Right renal cortex interstitium (tissue), 3 donors: ENCODE measurements at regions not wholly inside any gene's neighbourhood (a gene's known extent, or its start where the extent isn't known, plus 50 kb on each side); places are given as distances from the start of the nearest gene placed in this dataset.

ENCODE experiments used
- DNase-seq, 3 donors: peaks; one replicate each; pipeline ENCODE4 v3.0.0-alpha.2; 2013; ENCODE audit warnings: low read depth in 3 of 3, low spot score in 2 of 3

GRCh38 chr2:221134718-221135117 lies 437.4 kb downstream of the EPHA4 start:
- DNase-seq, result no peak

- no peak for DNase-seq
These were observed 436.4 kb downstream of the EPHA4 start for GRCh38 chr2:221135699-221136098.

GRCh38 chr2:221137385-221137784 lies 434.7 kb downstream of the EPHA4 start:
- DNase-seq, result no peak

- no peak for DNase-seq
These were observed 429.8 kb downstream of the EPHA4 start for GRCh38 chr2:221142341-221142740.

- no peak for DNase-seq
These were observed 428.9 kb downstream of the EPHA4 start for GRCh38 chr2:221143231-221143630.

- DNase-seq, result no peak
These were observed 427.2 kb downstream of the EPHA4 start for GRCh38 chr2:221144909-221145308.

- DNase-seq, result no peak
These were observed 426.7 kb downstream of the EPHA4 start for GRCh38 chr2:221145396-221145795.

- no peak for DNase-seq
These were observed 418.9 kb downstream of the EPHA4 start for GRCh38 chr2:221153226-221153625.

- DNase-seq, result no peak
These were observed 417.9 kb downstream of the EPHA4 start for GRCh38 chr2:221154176-221154575.

GRCh38 chr2:221156062-221156734 lies 415.9 kb downstream of the EPHA4 start:
- no peak for DNase-seq

- DNase-seq, result no peak
These were observed 410.9 kb downstream of the EPHA4 start for GRCh38 chr2:221161186-221161585.

- no peak for DNase-seq
These were observed 405.8 kb downstream of the EPHA4 start for GRCh38 chr2:221166292-221166691.

GRCh38 chr2:221167561-221167960 lies 404.5 kb downstream of the EPHA4 start:
- DNase-seq, result no peak

GRCh38 chr2:221169724-221170123 lies 402.4 kb downstream of the EPHA4 start:
- no peak for DNase-seq

GRCh38 chr2:221170548-221170947 lies 401.6 kb downstream of the EPHA4 start:
- no peak for DNase-seq

GRCh38 chr2:221176667-221177066 lies 395.4 kb downstream of the EPHA4 start:
- DNase-seq, result no peak

- DNase-seq, result no peak
These were observed 394.0 kb downstream of the EPHA4 start for GRCh38 chr2:221178139-221178538.

- DNase-seq, result no peak
These were observed 385.2 kb downstream of the EPHA4 start for GRCh38 chr2:221186873-221187272.

- no peak for DNase-seq
These were observed 382.6 kb downstream of the EPHA4 start for GRCh38 chr2:221189431-221190067.

GRCh38 chr2:221195829-221196228 lies 376.3 kb downstream of the EPHA4 start:
- DNase-seq, result no peak

- no peak for DNase-seq
These were observed 374.8 kb downstream of the EPHA4 start for GRCh38 chr2:221197225-221197856.

GRCh38 chr2:221198309-221198708 lies 373.8 kb downstream of the EPHA4 start:
- DNase-seq, result no peak
